MCF 10A (cell line): ENCODE measurements at regions not wholly inside any gene's neighbourhood (a gene's known extent, or its start where the extent isn't known, plus 50 kb on each side); places are given as distances from the start of the nearest gene placed in this dataset.

Experiments used
- BruUV-seq: library from RNA; stranded (reverse); fragments of 400-500 nt; replicated peaks from 2 replicates; lab custom pipeline; 2021; lab: Mats Ljungman, UMichigan
- CTCF ChIA-PET: fragments of 300-600 bp; sonication (Branson Sonifier 250); formaldehyde crosslinking; extraction: SDS; loops from one replicate; lab custom pipeline; 2021; ENCODE audit warnings: antibody characterized with exemption, inconsistent platforms; lab: Yijun Ruan, JAX
- POLR2A ChIA-PET: fragments of 300-600, 350-650 bp; sonication (Branson Sonifier 250); formaldehyde crosslinking; extraction: SDS; loops from one replicate; lab custom pipeline; 2020; ENCODE audit warnings: antibody characterized with exemption, inconsistent platforms; lab: Yijun Ruan, JAX
- DNase-seq: peaks from one replicate; pipeline ENCODE4 v3.0.0-alpha.2; 2018; ENCODE audit not compliant: unreplicated experiment
- H3K27ac Mint-ChIP-seq: one replicate; pipeline ENCODE4 v1.8.0; 2022; ENCODE audit warnings: mild to moderate bottlenecking, low read depth, mixed read lengths; ENCODE audit not compliant: unreplicated experiment
- H3K27me3 Mint-ChIP-seq: one replicate; pipeline ENCODE4 v1.8.0; 2022; ENCODE audit warnings: mixed read lengths; ENCODE audit not compliant: insufficient read depth, unreplicated experiment
- H3K36me3 Mint-ChIP-seq: one replicate; pipeline ENCODE4 v1.8.0; 2022; ENCODE audit warnings: mild to moderate bottlenecking, moderate library complexity, mixed read lengths; ENCODE audit not compliant: insufficient read depth, unreplicated experiment
- H3K4me1 Mint-ChIP-seq: one replicate; pipeline ENCODE4 v1.8.0; 2022; ENCODE audit warnings: mixed read lengths; ENCODE audit not compliant: insufficient read depth, unreplicated experiment
- H3K4me3 Mint-ChIP-seq: one replicate; pipeline ENCODE4 v1.8.0; 2022; ENCODE audit warnings: mild to moderate bottlenecking, moderate library complexity, mixed read lengths; ENCODE audit not compliant: unreplicated experiment
- H3K9me3 Mint-ChIP-seq: one replicate; pipeline ENCODE4 v1.8.0; 2022; ENCODE audit warnings: mixed read lengths; ENCODE audit not compliant: unreplicated experiment
- intact Hi-C: fragments of 100-400 bp; cut with micrococcal nuclease; formaldehyde crosslinking; loops from 2 replicates; pipeline ENCODE4 v1.14.1; 2022
- TF ChIP-seq, protein P1 (sequence below): fragments of 200-600 bp; IDR thresholded peaks from one replicate; pipeline ENCODE4 v1.8.0; 2022; ENCODE audit warnings: antibody characterized with exemption, mild to moderate bottlenecking; ENCODE audit not compliant: unreplicated experiment

DNA sequence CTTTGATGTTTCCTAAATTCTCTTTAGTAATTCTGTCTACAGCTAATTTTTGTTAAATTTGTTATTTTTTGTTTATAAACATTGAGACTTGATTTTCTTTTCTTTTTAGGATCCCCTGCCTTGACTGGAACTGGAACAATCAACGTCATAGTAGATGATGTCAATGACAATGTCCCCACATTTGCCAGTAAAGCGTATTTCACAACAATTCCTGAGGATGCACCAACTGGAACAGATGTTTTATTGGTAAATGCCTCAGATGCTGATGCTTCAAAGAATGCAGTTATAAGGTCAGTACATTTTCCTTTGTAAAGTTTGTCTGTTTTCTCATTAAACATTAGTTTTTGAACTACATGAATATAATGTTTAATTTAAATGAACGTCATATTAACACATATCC is 119.4 kb downstream of the FAT4 start:
- Mint-ChIP-seq H3K9me3 (no peaks in the 10 kb centered on the region), H3K4me3 (no peak overlapping the region), H3K36me3 (peaks cover 16% of the 10 kb centered on the region), H3K4me1 (peaks cover 7% of the 10 kb centered on the region), H3K27me3 (no peaks in the 10 kb centered on the region), H3K27ac (no peak overlapping the region)
- intact Hi-C loops: no loop called here
- POLR2A ChIA-PET: no interaction called here
- CTCF ChIA-PET: interaction anchor here (1.5 kb wide), 1 partner anchor 120 kb away, joined by 5 read pairs; no protein-coding TSS in a partner anchor
- TF ChIP-seq, protein P1, sequence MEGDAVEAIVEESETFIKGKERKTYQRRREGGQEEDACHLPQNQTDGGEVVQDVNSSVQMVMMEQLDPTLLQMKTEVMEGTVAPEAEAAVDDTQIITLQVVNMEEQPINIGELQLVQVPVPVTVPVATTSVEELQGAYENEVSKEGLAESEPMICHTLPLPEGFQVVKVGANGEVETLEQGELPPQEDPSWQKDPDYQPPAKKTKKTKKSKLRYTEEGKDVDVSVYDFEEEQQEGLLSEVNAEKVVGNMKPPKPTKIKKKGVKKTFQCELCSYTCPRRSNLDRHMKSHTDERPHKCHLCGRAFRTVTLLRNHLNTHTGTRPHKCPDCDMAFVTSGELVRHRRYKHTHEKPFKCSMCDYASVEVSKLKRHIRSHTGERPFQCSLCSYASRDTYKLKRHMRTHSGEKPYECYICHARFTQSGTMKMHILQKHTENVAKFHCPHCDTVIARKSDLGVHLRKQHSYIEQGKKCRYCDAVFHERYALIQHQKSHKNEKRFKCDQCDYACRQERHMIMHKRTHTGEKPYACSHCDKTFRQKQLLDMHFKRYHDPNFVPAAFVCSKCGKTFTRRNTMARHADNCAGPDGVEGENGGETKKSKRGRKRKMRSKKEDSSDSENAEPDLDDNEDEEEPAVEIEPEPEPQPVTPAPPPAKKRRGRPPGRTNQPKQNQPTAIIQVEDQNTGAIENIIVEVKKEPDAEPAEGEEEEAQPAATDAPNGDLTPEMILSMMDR: no peak
- no TSS peak for BruUV-seq
- DNase-seq: peak; percentile 9

DNA sequence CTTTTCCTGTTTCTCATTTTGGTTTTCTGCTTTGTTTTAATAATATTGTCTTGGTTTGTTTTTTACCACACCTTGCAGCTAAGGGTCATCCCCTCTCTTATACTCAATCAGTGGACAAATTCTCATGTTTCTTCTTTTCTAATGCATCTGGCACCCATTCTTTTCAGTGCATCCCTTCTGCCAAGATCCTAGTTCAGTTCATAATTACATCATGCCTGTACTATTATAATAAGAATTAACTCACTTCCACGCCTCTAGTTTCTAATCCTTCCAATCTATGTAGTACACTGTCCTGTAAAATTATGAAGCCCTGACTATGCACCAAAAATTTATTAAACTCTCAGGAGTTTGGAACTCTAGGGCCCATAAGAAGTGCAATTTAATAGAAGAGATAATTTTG is 126.1 kb downstream of the FAT4 start:
- Mint-ChIP-seq H3K36me3 (peaks cover 14% of the 10 kb centered on the region), H3K4me1 (no peaks in the 10 kb centered on the region), H3K4me3 (no peak overlapping the region), H3K9me3 (no peaks in the 10 kb centered on the region), H3K27ac (no peak overlapping the region), H3K27me3 (no peaks in the 10 kb centered on the region)
- TF ChIP-seq, protein P1: no peak
- intact Hi-C loops: no loop called here
- no peak for DNase-seq
- BruUV-seq: no TSS peak
- POLR2A ChIA-PET: no interaction called here
- CTCF ChIA-PET: interaction anchor here (0.6 kb wide), 1 partner anchor 125 kb away, joined by 3 read pairs; no protein-coding TSS in a partner anchor

DNA sequence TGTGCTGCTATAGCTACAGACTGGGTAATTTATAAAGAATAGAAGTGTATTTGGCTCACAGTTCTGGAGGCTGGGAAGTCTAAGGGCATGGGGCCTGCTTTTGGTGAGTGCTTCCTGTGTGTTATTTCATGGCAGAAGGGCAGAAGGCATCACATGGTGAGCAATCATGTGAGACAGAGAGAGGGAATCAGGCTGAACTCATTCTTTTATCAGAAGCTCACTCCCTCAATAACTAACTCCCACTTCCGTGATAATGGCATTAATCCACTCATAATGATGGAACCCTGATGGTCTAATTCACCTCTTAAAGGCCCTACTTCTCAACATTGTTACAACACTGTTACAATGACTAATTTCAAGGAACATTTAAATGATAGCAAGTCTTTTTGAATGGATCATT is 129.4 kb downstream of the FAT4 start:
- no TSS peak for BruUV-seq
- no peak overlapping the region for H3K4me3 Mint-ChIP-seq
- H3K36me3 Mint-ChIP-seq: peaks cover 26% of the 10 kb centered on the region
- no peak for DNase-seq
- intact Hi-C loops: no loop called here
- CTCF ChIA-PET: interaction anchor here (0.6 to 0.7 kb wide), 2 partner anchors 22 to 23 kb away, joined by 3 read pairs; no protein-coding TSS in a partner anchor
- H3K27me3 Mint-ChIP-seq: no peaks in the 10 kb centered on the region
- no peak overlapping the region for H3K27ac Mint-ChIP-seq
- no peaks in the 10 kb centered on the region for H3K9me3 Mint-ChIP-seq
- POLR2A ChIA-PET: no interaction called here
- no peaks in the 10 kb centered on the region for H3K4me1 Mint-ChIP-seq
- TF ChIP-seq, protein P1: no peak

DNA sequence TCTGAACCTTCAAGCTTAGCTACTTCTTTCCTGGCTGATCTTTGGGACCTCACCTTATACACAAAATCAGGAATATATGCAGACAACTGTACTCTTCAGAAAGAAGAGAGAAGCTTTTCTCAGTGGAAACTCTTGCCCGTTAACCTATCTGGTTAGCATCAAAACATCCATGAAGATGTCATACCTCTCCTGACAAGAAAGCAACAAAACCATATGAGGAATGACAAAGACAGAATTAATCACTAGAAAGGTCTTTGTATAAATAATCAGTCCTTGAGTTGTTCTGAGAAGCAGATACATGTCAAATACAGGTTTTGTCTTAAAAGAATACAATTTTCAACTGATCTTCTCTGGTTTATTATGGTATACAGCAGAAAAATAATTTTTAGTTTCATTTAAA is 130.8 kb downstream of the FAT4 start:
- Mint-ChIP-seq H3K27me3 (no peaks in the 10 kb centered on the region), H3K4me3 (no peak overlapping the region), H3K9me3 (no peaks in the 10 kb centered on the region), H3K4me1 (no peaks in the 10 kb centered on the region), H3K36me3 (peaks cover 34% of the 10 kb centered on the region), H3K27ac (no peak overlapping the region)
- ChIA-PET POLR2A (no interaction called here), CTCF (interaction anchor here (0.6 kb wide), 1 partner anchor 111 kb away, joined by 3 read pairs; no protein-coding TSS in a partner anchor)
- intact Hi-C loops: no loop called here
- BruUV-seq: no TSS peak
- TF ChIP-seq, protein P1: no peak
- no peak for DNase-seq
